ENCODE measurements at regions not wholly inside any gene's neighbourhood (a gene's known extent, or its start where the extent isn't known, plus 50 kb on each side); places are given as distances from the start of the nearest gene placed in this dataset.

DNA sequence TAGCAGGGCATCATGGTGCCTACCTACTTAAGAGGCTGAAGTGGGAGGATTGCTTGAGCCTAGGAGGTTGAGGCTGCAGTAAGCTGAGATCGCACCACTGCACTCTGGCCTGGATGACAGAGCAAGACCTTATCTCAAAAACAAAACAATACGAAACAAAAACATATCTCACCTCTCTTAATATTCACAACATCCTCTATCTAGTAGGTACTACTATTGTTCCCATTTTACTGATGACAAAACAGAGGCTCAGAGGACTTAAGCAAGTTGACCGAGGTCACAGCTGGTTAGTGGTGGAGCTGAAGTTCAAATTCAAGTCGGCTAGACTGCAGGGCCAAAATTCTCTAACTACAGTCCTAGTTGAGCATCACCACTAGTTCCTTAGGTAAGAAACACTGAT, 172.3 kb upstream of the EEA1 start:
- TF ChIP-seq, protein P1, sequence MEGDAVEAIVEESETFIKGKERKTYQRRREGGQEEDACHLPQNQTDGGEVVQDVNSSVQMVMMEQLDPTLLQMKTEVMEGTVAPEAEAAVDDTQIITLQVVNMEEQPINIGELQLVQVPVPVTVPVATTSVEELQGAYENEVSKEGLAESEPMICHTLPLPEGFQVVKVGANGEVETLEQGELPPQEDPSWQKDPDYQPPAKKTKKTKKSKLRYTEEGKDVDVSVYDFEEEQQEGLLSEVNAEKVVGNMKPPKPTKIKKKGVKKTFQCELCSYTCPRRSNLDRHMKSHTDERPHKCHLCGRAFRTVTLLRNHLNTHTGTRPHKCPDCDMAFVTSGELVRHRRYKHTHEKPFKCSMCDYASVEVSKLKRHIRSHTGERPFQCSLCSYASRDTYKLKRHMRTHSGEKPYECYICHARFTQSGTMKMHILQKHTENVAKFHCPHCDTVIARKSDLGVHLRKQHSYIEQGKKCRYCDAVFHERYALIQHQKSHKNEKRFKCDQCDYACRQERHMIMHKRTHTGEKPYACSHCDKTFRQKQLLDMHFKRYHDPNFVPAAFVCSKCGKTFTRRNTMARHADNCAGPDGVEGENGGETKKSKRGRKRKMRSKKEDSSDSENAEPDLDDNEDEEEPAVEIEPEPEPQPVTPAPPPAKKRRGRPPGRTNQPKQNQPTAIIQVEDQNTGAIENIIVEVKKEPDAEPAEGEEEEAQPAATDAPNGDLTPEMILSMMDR (IDR thresholded peaks at IDR 0.05; ENCODE audit: insufficient read depth, low read length, poor library complexity, severe bottlenecking): no peak
- no peak for TF ChIP-seq EZH2phosphoT487 (conservative IDR thresholded peaks at IDR 0.05; ENCODE audit: low read length)

All from SU-DHL-6 (cell line).